T-helper 1 cell treated with Interleukin-12 subunit alpha and Interleukin-12 subunit beta and Interleukin-4 antibody, amounts not matched to agents 30 ng/mL and 1 ng/mL, for 36 hours (primary cell): ENCODE measurements at regions not wholly inside any gene's neighbourhood (a gene's known extent, or its start where the extent isn't known, plus 50 kb on each side); places are given as distances from the start of the nearest gene placed in this dataset.

Source experiments
- intact Hi-C: fragments of 100-400 bp; cut with micrococcal nuclease; formaldehyde crosslinking; loops from one replicate; pipeline ENCODE4 v1.15.1; 2024

- intact Hi-C loops: no loop called here
These were observed 322.3 kb downstream of the GBE1 start for GRCh38 chr3:81439108-81439507.

DNA sequence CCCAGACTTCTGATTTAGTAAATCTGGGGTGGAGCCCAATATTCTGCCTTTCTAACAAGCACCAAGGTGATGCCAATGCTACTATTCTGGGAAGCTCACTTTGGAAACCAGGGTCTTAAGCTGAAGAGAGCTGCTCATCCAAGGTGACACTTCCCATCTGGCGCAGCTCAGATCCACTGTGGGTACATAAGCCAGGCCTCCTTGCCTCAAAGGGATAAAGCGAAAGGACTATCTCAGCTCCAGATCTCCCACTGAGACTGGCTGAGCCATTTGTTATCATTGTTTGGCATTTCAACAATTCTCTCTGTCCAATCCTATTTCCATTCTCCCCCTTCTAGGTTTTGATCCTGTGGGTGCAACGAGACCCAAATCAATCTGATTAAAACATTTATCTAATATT is 323.8 kb downstream of the GBE1 start:
- intact Hi-C loops: no loop called here

DNA sequence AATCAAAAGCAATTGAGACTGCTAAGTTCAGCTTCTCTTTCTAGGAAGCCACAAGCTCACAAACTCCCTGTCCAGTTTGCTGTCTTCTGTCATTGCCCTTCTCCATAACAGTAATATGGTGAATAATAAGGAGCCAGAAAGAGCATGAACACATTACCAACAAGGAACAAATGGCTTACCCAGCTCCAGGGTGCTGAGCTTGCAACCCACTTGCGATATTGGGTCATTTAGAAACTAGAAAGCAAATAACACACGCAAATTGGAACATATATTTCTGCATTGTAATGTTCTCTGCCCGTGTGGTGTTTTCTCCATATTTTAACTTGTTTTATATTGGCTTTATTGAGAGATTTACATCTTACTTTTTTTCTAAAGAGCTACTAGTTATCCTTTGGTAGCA is 325.3 kb downstream of the GBE1 start:
- intact Hi-C loops: no loop called here

DNA sequence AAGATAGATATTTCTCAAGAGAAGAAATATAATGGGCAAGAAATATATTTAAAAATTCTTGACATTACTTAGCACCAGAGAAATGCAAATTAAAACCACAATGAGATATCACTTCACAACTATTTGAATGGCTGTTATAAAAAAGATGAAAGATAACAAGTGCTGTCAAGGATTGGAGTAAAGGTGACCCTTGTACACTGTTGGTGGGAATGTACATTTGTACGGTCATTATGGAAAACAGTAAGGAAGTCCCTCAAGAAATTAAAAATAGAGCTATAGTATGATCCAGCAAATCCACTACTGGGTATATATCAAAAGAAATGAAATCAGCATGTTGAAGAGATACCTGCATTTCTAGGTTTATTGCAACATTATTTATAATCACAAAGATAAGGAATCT is 326.4 kb downstream of the GBE1 start:
- intact Hi-C loops: no loop called here

- intact Hi-C loops: no loop called here
These were observed 327.3 kb downstream of the GBE1 start for GRCh38 chr3:81434161-81434560.

DNA sequence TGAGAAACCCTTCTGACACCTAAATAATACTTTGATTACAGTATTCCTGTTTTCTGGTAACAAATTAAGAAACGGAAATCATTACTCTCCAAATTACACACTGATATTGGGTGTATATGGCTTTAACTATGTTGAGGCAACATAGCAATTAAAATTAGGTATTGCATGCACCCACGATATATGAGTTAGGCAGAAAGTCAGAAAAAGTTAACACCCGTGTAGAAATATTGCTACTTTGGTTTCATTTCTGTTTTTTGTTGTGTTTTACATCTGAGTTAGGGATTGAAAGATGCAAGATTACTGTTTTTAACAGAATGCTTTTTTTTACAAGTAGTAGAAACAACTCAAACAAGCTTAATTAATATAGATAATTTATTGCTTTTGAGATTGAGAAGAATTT is 327.8 kb downstream of the GBE1 start:
- intact Hi-C loops: no loop called here

- intact Hi-C loops: no loop called here
These were observed 329.0 kb downstream of the GBE1 start for GRCh38 chr3:81432456-81432855.

- intact Hi-C loops: no loop called here
These were observed 334.4 kb downstream of the GBE1 start for GRCh38 chr3:81426826-81427577.

DNA sequence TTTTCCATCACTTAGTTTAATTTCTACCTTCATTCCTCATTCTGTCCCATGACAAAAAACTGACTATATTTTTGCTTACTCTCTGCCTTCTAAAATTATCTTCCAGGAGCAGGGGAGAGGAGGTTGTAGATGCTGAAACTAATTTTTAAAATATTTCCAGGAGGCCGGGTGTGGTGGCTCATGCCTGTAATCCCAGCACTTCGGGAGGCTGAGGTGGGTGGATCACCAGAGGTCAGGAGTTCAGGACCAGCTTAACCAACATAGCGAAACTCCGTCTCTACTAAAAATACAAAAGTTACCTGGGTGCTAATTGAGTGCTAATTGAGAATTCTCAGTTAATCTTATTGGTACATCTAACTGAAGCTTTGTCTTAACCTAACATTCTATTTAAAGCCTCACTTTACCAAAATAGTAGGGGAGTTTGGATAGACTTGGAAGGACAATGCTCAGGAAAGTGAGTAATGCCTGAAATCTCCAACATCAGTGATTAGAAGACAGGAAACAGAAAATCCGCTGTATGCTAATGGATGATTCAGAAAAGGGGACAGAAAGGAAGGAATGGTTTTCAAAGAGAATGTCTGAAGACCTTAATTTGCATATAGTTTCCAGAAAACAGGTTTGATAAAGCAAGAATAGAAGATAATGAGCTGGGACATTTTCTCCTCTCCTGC is 336.1 kb downstream of the GBE1 start:
- intact Hi-C loops: no loop called here

- intact Hi-C loops: loop anchor here (5.0 kb wide), 1 partner anchor 713 kb away; no protein-coding TSS in a partner anchor
These were observed 342.2 kb downstream of the GBE1 start for GRCh38 chr3:81419228-81419627.

DNA sequence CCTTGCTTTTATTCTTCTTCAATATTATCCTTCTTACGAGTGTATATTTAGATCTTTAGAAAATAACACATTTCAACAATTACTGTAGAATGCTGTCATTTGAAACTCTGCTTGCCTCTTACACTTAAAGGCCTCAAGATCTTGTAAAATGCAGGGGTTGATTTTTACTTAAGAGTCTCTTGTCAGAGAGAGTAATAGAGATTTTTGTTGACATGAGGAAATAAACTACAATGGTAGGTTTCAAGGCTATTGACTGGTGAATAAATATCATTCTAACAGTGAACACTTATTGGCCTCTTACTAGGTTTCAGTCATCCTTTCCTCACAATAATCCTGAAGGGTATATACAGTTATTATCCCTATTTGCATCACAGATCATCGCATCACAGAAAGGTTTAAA is 344.6 kb downstream of the GBE1 start:
- intact Hi-C loops: loop anchor here (5.0 kb wide), 1 partner anchor 715 kb away; no protein-coding TSS in a partner anchor

DNA sequence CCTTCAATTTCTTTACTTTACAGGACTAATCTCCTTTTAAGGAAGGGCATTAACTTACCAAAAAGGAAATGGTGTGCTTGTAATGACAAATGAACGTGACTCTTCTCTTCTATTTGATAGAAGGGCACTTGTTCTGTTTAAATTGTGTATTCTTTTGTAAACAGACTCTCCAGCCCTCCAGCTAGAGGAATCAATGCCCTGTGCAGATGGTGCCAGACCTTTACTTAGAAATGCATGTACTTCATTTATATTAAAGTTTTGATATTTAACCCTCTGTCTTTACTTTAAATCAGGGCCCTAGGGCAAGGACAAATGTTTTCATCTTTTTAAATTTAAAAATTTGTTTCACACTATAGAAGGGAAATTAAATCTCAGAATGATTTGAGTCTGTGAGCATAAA is 355.1 kb downstream of the GBE1 start:
- intact Hi-C loops: loop anchor here (10.0 kb wide), 1 partner anchor 1298 kb away; no protein-coding TSS in a partner anchor

DNA sequence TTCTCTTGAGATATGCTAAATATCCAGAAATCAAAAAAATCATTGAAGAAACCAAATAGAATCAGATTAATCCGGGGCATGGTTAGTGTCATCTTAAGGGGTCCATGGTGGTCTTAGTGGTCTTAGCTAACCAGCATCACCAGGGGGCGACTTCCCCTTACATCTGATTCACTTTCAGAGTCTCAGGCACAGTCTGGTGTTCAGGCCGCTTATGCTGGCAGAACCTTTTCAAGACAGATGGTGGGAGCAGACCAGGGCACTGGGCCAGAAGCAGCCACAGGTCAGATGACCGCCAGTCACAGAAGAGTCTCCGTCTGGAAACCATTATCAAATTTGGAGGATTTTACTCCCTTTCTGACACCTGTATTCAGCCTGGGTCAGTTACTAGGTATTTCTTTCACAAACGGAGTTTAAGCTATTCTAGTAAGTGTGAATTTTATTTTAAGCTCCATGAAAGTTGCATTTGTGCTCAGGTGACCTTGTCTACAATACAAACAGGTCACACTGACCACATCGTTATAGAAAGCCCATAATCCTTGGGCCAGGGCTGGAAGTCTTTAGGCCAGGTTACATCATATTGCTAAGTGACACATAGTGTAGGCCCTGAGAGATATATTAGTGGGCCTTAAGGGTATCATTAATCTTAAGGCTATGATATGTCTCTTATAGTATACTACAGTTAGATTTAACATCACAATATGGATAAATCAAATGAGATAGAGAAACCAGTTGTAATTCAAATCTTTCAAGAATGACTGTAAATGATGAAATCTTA is 365.5 kb downstream of the GBE1 start:
- intact Hi-C loops: no loop called here

- intact Hi-C loops: no loop called here
These were observed 366.6 kb downstream of the GBE1 start for GRCh38 chr3:81394651-81395524.

GRCh38 chr3:81393251-81393650 is 368.2 kb downstream of the GBE1 start:
- intact Hi-C loops: no loop called here

DNA sequence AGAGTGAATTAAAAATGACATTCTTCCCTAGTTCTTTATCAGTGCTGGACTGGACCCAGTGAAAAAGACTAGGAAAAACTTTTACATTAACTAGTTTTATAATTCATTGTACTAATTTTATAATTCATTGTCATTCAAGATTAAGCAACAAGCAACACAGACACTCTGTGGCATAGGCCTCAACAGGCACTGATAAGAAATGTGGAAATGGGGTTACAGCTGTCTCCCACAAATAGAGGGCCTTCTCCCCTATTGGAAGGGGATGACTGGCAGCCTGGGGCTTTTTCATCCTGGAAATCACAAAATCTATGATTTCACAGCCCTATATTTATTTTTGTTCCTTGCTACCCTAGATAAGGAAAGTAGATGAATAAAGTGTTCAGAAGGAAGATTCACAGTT is 370.6 kb downstream of the GBE1 start:
- intact Hi-C loops: no loop called here

GRCh38 chr3:81388191-81388590 is 373.3 kb downstream of the GBE1 start:
- intact Hi-C loops: no loop called here

DNA sequence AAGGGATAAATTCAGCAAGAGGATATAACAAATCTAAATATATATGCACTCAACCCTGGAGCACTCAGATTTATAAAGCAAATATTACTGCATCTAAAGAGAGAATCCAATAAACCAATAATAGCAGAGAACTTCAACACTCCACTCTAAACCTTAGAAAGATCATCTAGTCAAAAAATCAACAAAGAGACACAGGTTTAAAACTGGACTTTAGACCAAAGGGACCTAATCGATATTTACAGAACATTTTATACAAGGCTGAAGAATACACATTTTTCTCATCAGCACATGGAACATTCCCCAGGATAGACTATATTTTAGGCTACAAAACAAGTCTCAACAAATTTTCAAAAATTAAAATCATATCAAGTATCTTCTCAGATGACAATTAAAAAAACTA is 379.0 kb downstream of the GBE1 start:
- intact Hi-C loops: no loop called here

DNA sequence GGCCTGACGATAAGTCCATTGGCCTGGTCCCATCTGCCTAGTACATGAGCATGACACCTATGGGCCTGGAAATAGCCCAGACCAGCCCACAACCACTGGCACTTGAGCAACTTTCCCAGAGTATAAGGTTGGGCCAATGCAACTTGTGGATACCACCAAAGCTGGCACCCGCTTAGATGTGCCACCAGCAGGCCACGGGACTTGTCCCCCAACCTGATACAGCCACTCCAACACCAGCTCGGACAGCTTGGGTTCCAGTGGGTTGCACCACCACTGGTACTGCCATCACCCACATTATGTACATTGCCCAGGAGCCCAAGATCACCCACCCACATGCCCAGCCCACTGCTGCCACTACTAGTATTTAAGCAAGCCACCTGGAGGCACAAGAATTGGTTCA is 381.2 kb downstream of the GBE1 start:
- intact Hi-C loops: no loop called here

DNA sequence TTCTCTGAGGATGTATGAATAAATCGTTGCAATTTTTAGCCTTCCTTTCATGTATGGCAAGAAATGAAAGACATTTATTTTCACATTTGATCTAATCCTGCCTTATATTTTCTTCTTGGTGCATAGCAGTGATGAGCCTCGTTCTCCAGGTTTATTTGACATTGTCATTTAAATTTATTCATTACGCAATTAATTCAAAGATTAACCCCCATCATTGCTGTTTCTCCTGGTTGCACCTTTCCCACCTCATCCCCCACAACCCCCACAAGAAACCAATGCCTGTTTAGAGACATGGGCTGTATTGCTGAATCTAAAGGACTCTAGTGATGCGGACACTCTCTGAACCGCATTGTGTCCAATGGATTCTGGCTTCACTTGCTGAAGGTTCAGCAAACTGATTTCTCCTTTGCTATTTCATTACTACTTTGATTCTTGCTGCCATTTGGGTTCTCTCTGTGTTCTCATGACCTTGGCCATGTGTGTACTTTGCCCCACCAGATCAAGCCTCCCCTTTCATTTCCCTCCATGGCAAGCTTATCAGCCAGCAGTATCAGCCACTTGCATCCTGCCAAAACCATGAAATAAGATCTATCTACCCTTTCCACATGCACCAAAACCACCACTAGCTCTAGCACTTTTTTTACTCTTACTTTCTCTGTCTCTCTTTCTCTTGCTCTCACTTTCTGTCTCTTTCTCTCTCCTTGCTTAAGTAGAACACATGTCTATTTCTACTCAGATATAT is 382.7 kb downstream of the GBE1 start:
- intact Hi-C loops: no loop called here

GRCh38 chr3:81375921-81376320 is 385.5 kb downstream of the GBE1 start:
- intact Hi-C loops: no loop called here
